K562 (cell line): ENCODE measurements at regions not wholly inside any gene's neighbourhood (a gene's known extent, or its start where the extent isn't known, plus 50 kb on each side); places are given as distances from the start of the nearest gene placed in this dataset.
A peak's percentile ranks its signal among the peaks of the same experiment; 100 is the strongest.

Source experiments
- ATF1 ChIP-seq, 2 experiments: fragments of 450-650 bp in 1 of 2; IDR thresholded peaks; 2 replicates each; pipeline ENCODE4 v1.6.1; 2016; ENCODE audit warnings: missing compliant biosample characterization in 1 of 2, missing genetic modification characterization in 1 of 2
- ATF3 ChIP-seq, 2 experiments: fragments of 450-650 bp in 1 of 2; sonication (generic) in 1 of 2; formaldehyde crosslinking in 1 of 2; IDR thresholded peaks in 1 of 2; conservative IDR thresholded peaks in 1 of 2; 2 replicates each; pipeline versions ENCODE4 v1.6.1 to v1.8.1; 2016 to 2023; ENCODE audit warnings: mild to moderate bottlenecking in 2 of 2, moderate library complexity in 2 of 2, inconsistent platforms in 1 of 2, missing genetic modification reagents in 1 of 2
- CBX3 ChIP-seq, 2 experiments: IDR thresholded peaks; 1 replicate in 1 of 2; 2 replicates in 1 of 2; pipeline ENCODE4 v1.6.1; 2012; ENCODE audit warnings: inconsistent platforms in 2 of 2, low read length in 2 of 2, borderline replicate concordance in 1 of 2, control low read depth in 1 of 2
- CREM ChIP-seq: IDR thresholded peaks from 2 replicates; pipeline ENCODE4 v1.6.1; 2014; ENCODE audit warnings: antibody characterized with exemption, low read depth
- EGR1 ChIP-seq: fragments of 450-650 bp; conservative IDR thresholded peaks from 2 replicates; pipeline ENCODE4 v1.6.1; 2017; ENCODE audit warnings: mild to moderate bottlenecking
- EHMT2 ChIP-seq: fragments of 450-650 bp; IDR thresholded peaks from 2 replicates; pipeline ENCODE4 v1.6.1; 2018; ENCODE audit warnings: antibody characterized with exemption
- ELF1 ChIP-seq: fragments of 200-800 bp; sonication (Bioruptor generic); IDR thresholded peaks from 2 replicates; pipeline ENCODE4 v1.6.1; 2016; ENCODE audit warnings: missing genetic modification characterization, missing compliant biosample characterization
- FOS ChIP-seq: IDR thresholded peaks from 3 replicates; pipeline ENCODE4 v1.6.1; 2011; ENCODE audit not compliant: insufficient read length; ENCODE audit errors: extremely low read depth
- MNT ChIP-seq, 2 experiments: fragments of 450-650 bp; conservative IDR thresholded peaks; 2 replicates each; pipeline ENCODE4 v1.6.1; 2017; ENCODE audit warnings: mild to moderate bottlenecking in 2 of 2, moderate library complexity in 2 of 2
- NFIC ChIP-seq: fragments of 450-650 bp; IDR thresholded peaks from 2 replicates; pipeline ENCODE4 v1.6.1; 2017; ENCODE audit warnings: mild to moderate bottlenecking, inconsistent platforms
- NR2C2 ChIP-seq, 2 experiments: fragments of 200-800 bp in 1 of 2; sonication (Bioruptor generic) in 1 of 2; sonication (generic) in 1 of 2; formaldehyde crosslinking in 1 of 2; IDR thresholded peaks; 2 replicates each; pipeline versions ENCODE4 v1.6.1 to v1.8.0; 2016 to 2022; ENCODE audit warnings: mild to moderate bottlenecking in 1 of 2, missing compliant biosample characterization in 1 of 2, missing genetic modification characterization in 1 of 2, missing genetic modification reagents in 1 of 2
- POLR3A ChIP-seq: IDR thresholded peaks from 2 replicates; pipeline ENCODE4 v1.6.1; 2011; ENCODE audit warnings: borderline replicate concordance, mild to moderate bottlenecking, moderate library complexity; ENCODE audit not compliant: insufficient read length, insufficient read depth; ENCODE audit errors: extremely low read depth
- RBM25 ChIP-seq: fragments of 200-400 bp; formaldehyde crosslinking; IDR thresholded peaks from 2 replicates; pipeline ENCODE4 v1.6.1; 2018; ENCODE audit warnings: low read length, low read depth, moderate library complexity; ENCODE audit not compliant: severe bottlenecking
- SOX6 ChIP-seq: fragments of 450-650 bp; IDR thresholded peaks from 2 replicates; pipeline ENCODE4 v1.6.1; 2014; ENCODE audit warnings: mild to moderate bottlenecking
- TCFL5 ChIP-seq: fragments of 250-450 bp; sonication (Bioruptor Pico); conservative IDR thresholded peaks from 2 replicates; pipeline ENCODE4 v1.6.1; 2021; ENCODE audit warnings: mild to moderate bottlenecking, moderate library complexity, matching md5 sums
- YY1 ChIP-seq, 3 experiments: IDR thresholded peaks; 2 replicates each; pipeline ENCODE4 v1.6.1; 2011; ENCODE audit warnings: low read length in 2 of 3, mild to moderate bottlenecking in 2 of 3, moderate library complexity in 2 of 3, borderline replicate concordance in 1 of 3, control low read depth in 1 of 3, low read depth in 1 of 3; ENCODE audit not compliant: insufficient read depth in 3 of 3, insufficient replicate concordance in 2 of 3, control insufficient read depth in 1 of 3, insufficient read length in 1 of 3; ENCODE audit errors: extremely low read depth in 1 of 3
- ZNF586 ChIP-seq: fragments of 450-650 bp; formaldehyde crosslinking; conservative IDR thresholded peaks from 2 replicates; pipeline ENCODE4 v1.4.0; 2020; ENCODE audit warnings: mild to moderate bottlenecking, moderate library complexity
- TF ChIP-seq, protein P1 (sequence below): sonication (generic); formaldehyde crosslinking; IDR thresholded peaks from 2 replicates; pipeline ENCODE4 v1.9.0; 2022; ENCODE audit warnings: mild to moderate bottlenecking, missing genetic modification reagents
- TF ChIP-seq, protein P2 (sequence below): fragments of 450-650 bp; formaldehyde crosslinking; IDR thresholded peaks from 2 replicates; pipeline ENCODE4 v1.4.0; 2020; ENCODE audit warnings: mild to moderate bottlenecking, moderate library complexity

GRCh38 chr5:72015103-72015548, 92.1 kb upstream of the MAP1B start (continued):
- TF ChIP-seq ATF1 (CRISPR knock-in tag; IDR thresholded peaks at IDR 0.05) (no peak), ATF1 (tag; IDR thresholded peaks at IDR 0.05) (peak; percentile 60; the same call in 1 of the 2 replicates), EHMT2 (peak; percentile 84), ATF3 (IDR thresholded peaks at IDR 0.05) (0 out of 2 replicates have a peak, but pooled peaks have one; percentile 10), ATF3 (CRISPR knock-in tag; conservative IDR thresholded peaks at IDR 0.05) (no peak), FOS (peak; percentile 18), TCFL5 (CRISPR knock-in tag) (no peak), YY1 (IDR thresholded peaks at IDR 0.05; ENCODE audit: borderline replicate concordance in 1 of 3, control insufficient read depth in 1 of 3, extremely low read depth in 1 of 3, insufficient read depth in 3 of 3, insufficient read length in 1 of 3, insufficient replicate concordance in 2 of 3, low read depth in 1 of 3, low read length in 2 of 3) (peak in 1 of 3 experiments; percentile 49), EGR1 (peak; percentile 41; the same call in 1 of the 2 replicates), NR2C2 (CRISPR knock-in tag; IDR thresholded peaks at IDR 0.05) (no peak), NR2C2 (tag; IDR thresholded peaks at IDR 0.05) (peak; percentile 35; the same call in 1 of the 2 replicates), RBM25 (peak; percentile 47), CBX3 (IDR thresholded peaks at IDR 0.05; ENCODE audit: borderline replicate concordance in 1 of 2, low read length in 2 of 2) (peak in 1 of 2 experiments; percentile 56; a peak in 1 of 3 replicates), POLR3A (no peak), MNT (conservative IDR thresholded peaks at IDR 0.05) (0 out of 4 replicates have a peak, but pooled peaks of 1 of the 2 experiments have one; percentile 32), ELF1 (tag) (peak; percentile 61), ZNF586 (CRISPR knock-in tag) (no peak), SOX6 (0 out of 2 replicates have a peak, but pooled peaks have one; percentile 14), NFIC (peak; percentile 81), CREM (0 out of 2 replicates have a peak, but pooled peaks have one; percentile 26)
- TF ChIP-seq, protein P1, sequence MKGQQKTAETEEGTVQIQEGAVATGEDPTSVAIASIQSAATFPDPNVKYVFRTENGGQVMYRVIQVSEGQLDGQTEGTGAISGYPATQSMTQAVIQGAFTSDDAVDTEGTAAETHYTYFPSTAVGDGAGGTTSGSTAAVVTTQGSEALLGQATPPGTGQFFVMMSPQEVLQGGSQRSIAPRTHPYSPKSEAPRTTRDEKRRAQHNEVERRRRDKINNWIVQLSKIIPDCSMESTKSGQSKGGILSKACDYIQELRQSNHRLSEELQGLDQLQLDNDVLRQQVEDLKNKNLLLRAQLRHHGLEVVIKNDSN (CRISPR knock-in tag), result peak; percentile 63; the same call in 1 of the 2 replicates
- TF ChIP-seq, protein P2, sequence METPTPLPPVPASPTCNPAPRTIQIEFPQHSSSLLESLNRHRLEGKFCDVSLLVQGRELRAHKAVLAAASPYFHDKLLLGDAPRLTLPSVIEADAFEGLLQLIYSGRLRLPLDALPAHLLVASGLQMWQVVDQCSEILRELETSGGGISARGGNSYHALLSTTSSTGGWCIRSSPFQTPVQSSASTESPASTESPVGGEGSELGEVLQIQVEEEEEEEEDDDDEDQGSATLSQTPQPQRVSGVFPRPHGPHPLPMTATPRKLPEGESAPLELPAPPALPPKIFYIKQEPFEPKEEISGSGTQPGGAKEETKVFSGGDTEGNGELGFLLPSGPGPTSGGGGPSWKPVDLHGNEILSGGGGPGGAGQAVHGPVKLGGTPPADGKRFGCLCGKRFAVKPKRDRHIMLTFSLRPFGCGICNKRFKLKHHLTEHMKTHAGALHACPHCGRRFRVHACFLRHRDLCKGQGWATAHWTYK, result 0 out of 2 replicates have a peak, but pooled peaks have one; percentile 58
- TF ChIP-seq, all 486 proteins: peak for 31
